ENCODE measurements at regions not wholly inside any gene's neighbourhood (a gene's known extent, or its start where the extent isn't known, plus 50 kb on each side); places are given as distances from the start of the nearest gene placed in this dataset.
A peak's percentile ranks its signal among the peaks of the same experiment; 100 is the strongest.

DNA sequence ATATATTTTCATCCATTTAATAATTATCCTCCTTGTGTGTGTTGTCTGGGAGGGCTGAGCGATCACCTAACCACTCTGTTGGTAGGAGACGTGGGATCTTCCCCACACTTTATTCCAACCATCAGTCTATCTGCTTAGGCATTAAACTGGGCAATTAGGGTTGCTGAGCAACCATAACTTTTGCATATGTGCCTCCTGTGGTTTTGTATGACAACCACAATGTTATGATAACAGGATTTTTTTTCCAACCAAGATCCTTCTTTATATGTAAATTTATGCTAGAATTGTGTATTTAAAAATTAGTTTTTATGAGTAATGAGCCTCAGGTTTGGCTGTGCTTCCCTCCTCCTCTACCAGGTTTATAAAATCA is 495.0 kb upstream of the MGMT start:
- Histone ChIP-seq H3K27me3 (ENCODE audit: insufficient read depth, low read depth, low read length) (no peaks in the 10 kb centered on the region), H3K9ac (ENCODE audit: low read length) (no peak overlapping the region), H3F3A (ENCODE audit: insufficient read depth, low read length, poor library complexity, severe bottlenecking) (no peaks in the 10 kb centered on the region), H4K20me1 (ENCODE audit: insufficient read depth) (no peaks in the 10 kb centered on the region), H3K36me3 (ENCODE audit: insufficient read depth, low read length) (no peaks in the 10 kb centered on the region), H3K9me2 (ENCODE audit: insufficient read depth, low read length) (no peaks in the 10 kb centered on the region), H3K4me2 (ENCODE audit: low read length) (no peak overlapping the region), H3K4me3 (ENCODE audit: low read length) (peak overlapping the region; percentile 41), H2AFZ (ENCODE audit: low read depth, low read length) (no peak overlapping the region), H3K79me2 (replicated peaks; ENCODE audit: insufficient read depth, low read length) (no peaks in the 10 kb centered on the region), H3K9me3 (ENCODE audit: low read length) (no peaks in the 10 kb centered on the region), H3K27ac (ENCODE audit: low read length) (no peak overlapping the region)
- TF ChIP-seq SMC3 (conservative IDR thresholded peaks at IDR 0.05; ENCODE audit: poor library complexity) (no peak), EP300 (conservative IDR thresholded peaks at IDR 0.05; ENCODE audit: poor library complexity, severe bottlenecking) (peak; percentile 59), POLR2AphosphoS5 (IDR thresholded peaks at IDR 0.05) (peak; percentile 15)

DNA sequence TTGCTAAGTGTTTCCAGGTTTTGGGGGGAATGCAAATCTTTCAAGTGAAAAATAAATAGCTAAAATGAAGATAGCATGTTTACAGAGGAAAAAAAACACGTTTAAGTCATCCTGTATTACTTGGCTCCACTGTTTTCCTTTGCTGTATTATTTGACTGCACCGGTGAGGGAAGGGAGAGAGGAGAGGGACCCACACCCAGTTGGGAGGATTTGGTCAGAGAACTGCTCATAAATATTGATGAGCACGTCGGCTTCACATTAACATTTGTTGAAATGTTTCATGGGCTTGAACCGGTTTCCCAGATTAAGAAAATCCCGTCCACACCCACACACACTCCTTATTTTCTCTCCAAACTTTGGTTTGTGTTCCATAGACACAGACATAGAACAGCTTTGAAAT is 493.8 kb upstream of the MGMT start:
- Histone ChIP-seq H3K27ac (ENCODE audit: low read length) (no peak overlapping the region), H3K4me2 (ENCODE audit: low read length) (no peak overlapping the region), H4K20me1 (ENCODE audit: insufficient read depth) (no peaks in the 10 kb centered on the region), H3K27me3 (ENCODE audit: insufficient read depth, low read depth, low read length) (no peaks in the 10 kb centered on the region), H3K9ac (ENCODE audit: low read length) (no peak overlapping the region), H3K4me3 (ENCODE audit: low read length) (no peak overlapping the region), H3F3A (ENCODE audit: insufficient read depth, low read length, poor library complexity, severe bottlenecking) (no peaks in the 10 kb centered on the region), H2AFZ (ENCODE audit: low read depth, low read length) (no peak overlapping the region), H3K9me2 (ENCODE audit: insufficient read depth, low read length) (no peaks in the 10 kb centered on the region), H3K36me3 (ENCODE audit: insufficient read depth, low read length) (no peaks in the 10 kb centered on the region), H3K9me3 (ENCODE audit: low read length) (no peaks in the 10 kb centered on the region), H3K79me2 (replicated peaks; ENCODE audit: insufficient read depth, low read length) (no peaks in the 10 kb centered on the region)
- TF ChIP-seq MXI1 (conservative IDR thresholded peaks at IDR 0.05; ENCODE audit: poor library complexity, severe bottlenecking) (no peak), POLR2AphosphoS5 (IDR thresholded peaks at IDR 0.05) (no peak), EZH2 (IDR thresholded peaks at IDR 0.05; ENCODE audit: borderline replicate concordance, insufficient read depth, low read length, poor library complexity, severe bottlenecking) (no peak), RAD21 (conservative IDR thresholded peaks at IDR 0.05) (no peak), EP300 (conservative IDR thresholded peaks at IDR 0.05; ENCODE audit: poor library complexity, severe bottlenecking) (no peak), SMC3 (conservative IDR thresholded peaks at IDR 0.05; ENCODE audit: poor library complexity) (no peak), TAF1 (IDR thresholded peaks at IDR 0.05; ENCODE audit: low read depth) (no peak)
- TF ChIP-seq, protein P1, sequence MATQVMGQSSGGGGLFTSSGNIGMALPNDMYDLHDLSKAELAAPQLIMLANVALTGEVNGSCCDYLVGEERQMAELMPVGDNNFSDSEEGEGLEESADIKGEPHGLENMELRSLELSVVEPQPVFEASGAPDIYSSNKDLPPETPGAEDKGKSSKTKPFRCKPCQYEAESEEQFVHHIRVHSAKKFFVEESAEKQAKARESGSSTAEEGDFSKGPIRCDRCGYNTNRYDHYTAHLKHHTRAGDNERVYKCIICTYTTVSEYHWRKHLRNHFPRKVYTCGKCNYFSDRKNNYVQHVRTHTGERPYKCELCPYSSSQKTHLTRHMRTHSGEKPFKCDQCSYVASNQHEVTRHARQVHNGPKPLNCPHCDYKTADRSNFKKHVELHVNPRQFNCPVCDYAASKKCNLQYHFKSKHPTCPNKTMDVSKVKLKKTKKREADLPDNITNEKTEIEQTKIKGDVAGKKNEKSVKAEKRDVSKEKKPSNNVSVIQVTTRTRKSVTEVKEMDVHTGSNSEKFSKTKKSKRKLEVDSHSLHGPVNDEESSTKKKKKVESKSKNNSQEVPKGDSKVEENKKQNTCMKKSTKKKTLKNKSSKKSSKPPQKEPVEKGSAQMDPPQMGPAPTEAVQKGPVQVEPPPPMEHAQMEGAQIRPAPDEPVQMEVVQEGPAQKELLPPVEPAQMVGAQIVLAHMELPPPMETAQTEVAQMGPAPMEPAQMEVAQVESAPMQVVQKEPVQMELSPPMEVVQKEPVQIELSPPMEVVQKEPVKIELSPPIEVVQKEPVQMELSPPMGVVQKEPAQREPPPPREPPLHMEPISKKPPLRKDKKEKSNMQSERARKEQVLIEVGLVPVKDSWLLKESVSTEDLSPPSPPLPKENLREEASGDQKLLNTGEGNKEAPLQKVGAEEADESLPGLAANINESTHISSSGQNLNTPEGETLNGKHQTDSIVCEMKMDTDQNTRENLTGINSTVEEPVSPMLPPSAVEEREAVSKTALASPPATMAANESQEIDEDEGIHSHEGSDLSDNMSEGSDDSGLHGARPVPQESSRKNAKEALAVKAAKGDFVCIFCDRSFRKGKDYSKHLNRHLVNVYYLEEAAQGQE (IDR thresholded peaks at IDR 0.05; ENCODE audit: borderline replicate concordance) = no peak
- TF ChIP-seq, protein P2, sequence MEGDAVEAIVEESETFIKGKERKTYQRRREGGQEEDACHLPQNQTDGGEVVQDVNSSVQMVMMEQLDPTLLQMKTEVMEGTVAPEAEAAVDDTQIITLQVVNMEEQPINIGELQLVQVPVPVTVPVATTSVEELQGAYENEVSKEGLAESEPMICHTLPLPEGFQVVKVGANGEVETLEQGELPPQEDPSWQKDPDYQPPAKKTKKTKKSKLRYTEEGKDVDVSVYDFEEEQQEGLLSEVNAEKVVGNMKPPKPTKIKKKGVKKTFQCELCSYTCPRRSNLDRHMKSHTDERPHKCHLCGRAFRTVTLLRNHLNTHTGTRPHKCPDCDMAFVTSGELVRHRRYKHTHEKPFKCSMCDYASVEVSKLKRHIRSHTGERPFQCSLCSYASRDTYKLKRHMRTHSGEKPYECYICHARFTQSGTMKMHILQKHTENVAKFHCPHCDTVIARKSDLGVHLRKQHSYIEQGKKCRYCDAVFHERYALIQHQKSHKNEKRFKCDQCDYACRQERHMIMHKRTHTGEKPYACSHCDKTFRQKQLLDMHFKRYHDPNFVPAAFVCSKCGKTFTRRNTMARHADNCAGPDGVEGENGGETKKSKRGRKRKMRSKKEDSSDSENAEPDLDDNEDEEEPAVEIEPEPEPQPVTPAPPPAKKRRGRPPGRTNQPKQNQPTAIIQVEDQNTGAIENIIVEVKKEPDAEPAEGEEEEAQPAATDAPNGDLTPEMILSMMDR (IDR thresholded peaks at IDR 0.05; ENCODE audit: poor library complexity, severe bottlenecking) = no peak

DNA sequence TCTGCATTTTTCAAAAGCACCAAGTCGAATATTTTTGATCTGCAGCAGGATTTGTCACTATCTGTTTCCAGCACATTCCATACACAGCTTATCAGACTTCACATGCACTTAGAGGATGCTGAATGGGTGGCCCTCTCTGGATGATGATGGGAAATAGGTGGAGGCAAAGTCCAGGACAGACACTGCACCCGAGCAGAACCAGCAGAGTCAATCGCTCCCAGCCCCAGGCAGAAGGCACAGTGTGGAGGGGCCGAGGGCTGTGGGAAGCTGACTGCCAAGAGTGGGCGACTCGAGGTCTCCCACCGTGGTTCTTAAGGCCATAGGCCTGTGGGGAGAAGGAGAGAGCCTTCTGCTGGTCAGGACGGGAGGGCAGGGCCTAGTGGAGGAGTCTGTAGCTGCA is 490.2 kb upstream of the MGMT start:
- Histone ChIP-seq H3K27ac (ENCODE audit: low read length) (no peak overlapping the region), H3K27me3 (ENCODE audit: insufficient read depth, low read depth, low read length) (no peaks in the 10 kb centered on the region), H3K9me3 (ENCODE audit: low read length) (no peaks in the 10 kb centered on the region), H4K20me1 (ENCODE audit: insufficient read depth) (no peaks in the 10 kb centered on the region), H2AFZ (ENCODE audit: low read depth, low read length) (no peak overlapping the region), H3F3A (ENCODE audit: insufficient read depth, low read length, poor library complexity, severe bottlenecking) (no peaks in the 10 kb centered on the region), H3K36me3 (ENCODE audit: insufficient read depth, low read length) (no peaks in the 10 kb centered on the region), H3K9ac (ENCODE audit: low read length) (no peak overlapping the region), H3K79me2 (replicated peaks; ENCODE audit: insufficient read depth, low read length) (no peaks in the 10 kb centered on the region), H3K9me2 (ENCODE audit: insufficient read depth, low read length) (no peaks in the 10 kb centered on the region), H3K4me3 (ENCODE audit: low read length) (no peak overlapping the region), H3K4me2 (ENCODE audit: low read length) (no peak overlapping the region)
- TF ChIP-seq POLR2AphosphoS5 (IDR thresholded peaks at IDR 0.05) (no peak), TAF1 (IDR thresholded peaks at IDR 0.05; ENCODE audit: low read depth) (no peak), EP300 (conservative IDR thresholded peaks at IDR 0.05; ENCODE audit: poor library complexity, severe bottlenecking) (no peak), EZH2 (IDR thresholded peaks at IDR 0.05; ENCODE audit: borderline replicate concordance, insufficient read depth, low read length, poor library complexity, severe bottlenecking) (no peak), MXI1 (conservative IDR thresholded peaks at IDR 0.05; ENCODE audit: poor library complexity, severe bottlenecking) (no peak), SMC3 (conservative IDR thresholded peaks at IDR 0.05; ENCODE audit: poor library complexity) (no peak), RAD21 (conservative IDR thresholded peaks at IDR 0.05) (no peak)
- TF ChIP-seq, protein P1 (IDR thresholded peaks at IDR 0.05; ENCODE audit: borderline replicate concordance) = no peak
- TF ChIP-seq, protein P2 (IDR thresholded peaks at IDR 0.05; ENCODE audit: poor library complexity, severe bottlenecking) = no peak
